SK-N-SH treated with all-trans-retinoic acid at 6 μM for 48 hours (cell line): ENCODE measurements at regions not wholly inside any gene's neighbourhood (a gene's known extent, or its start where the extent isn't known, plus 50 kb on each side); places are given as distances from the start of the nearest gene placed in this dataset.

Source experiments
- ATAC-seq: fragments of 200-7000 bp; cut with Tn5 transposase; 3 replicates; pipeline ENCODE4 v1.9.1; 2020; ENCODE audit warnings: mild to moderate bottlenecking, moderate library complexity
- ARNTL ChIP-seq: fragments of 450-650 bp; formaldehyde crosslinking; IDR thresholded peaks from 2 replicates; pipeline ENCODE4 v1.5.0; 2020; ENCODE audit warnings: low read depth, mild to moderate bottlenecking, moderate library complexity, borderline replicate concordance
- BACH2 ChIP-seq: fragments of 250-450 bp; sonication (Bioruptor Pico); IDR thresholded peaks from 2 replicates; pipeline ENCODE4 v1.9.0; 2021; ENCODE audit warnings: mild to moderate bottlenecking, borderline replicate concordance
- CSDC2 ChIP-seq: fragments of 250-450 bp; sonication (Bioruptor Pico); IDR thresholded peaks from 2 replicates; pipeline ENCODE4 v1.5.0; 2020; ENCODE audit warnings: mild to moderate bottlenecking, moderate library complexity
- ESRRG ChIP-seq: fragments of 250-450 bp; sonication (Bioruptor Pico); IDR thresholded peaks from 2 replicates; pipeline ENCODE4 v1.6.1; 2021; ENCODE audit warnings: mild to moderate bottlenecking
- GLIS3 ChIP-seq: fragments of 250-450 bp; sonication (Bioruptor Pico); IDR thresholded peaks from 2 replicates; pipeline ENCODE4 v1.5.0; 2020; ENCODE audit warnings: mild to moderate bottlenecking, moderate library complexity
- ISL1 ChIP-seq: fragments of 250-450 bp; sonication (Bioruptor Pico); IDR thresholded peaks from 2 replicates; pipeline ENCODE4 v2.1.2; 2022; ENCODE audit warnings: mild to moderate bottlenecking, moderate library complexity
- OSR1 ChIP-seq: fragments of 250-450 bp; sonication (Bioruptor Pico); IDR thresholded peaks from 2 replicates; pipeline ENCODE4 v1.8.0; 2022; ENCODE audit warnings: moderate library complexity, mild to moderate bottlenecking, inconsistent platforms
- PPARA ChIP-seq: fragments of 250-450 bp; sonication (Bioruptor Pico); IDR thresholded peaks from 2 replicates; pipeline ENCODE4 v1.5.0; 2020; ENCODE audit warnings: mild to moderate bottlenecking, borderline replicate concordance
- RARB ChIP-seq: fragments of 250-450 bp; sonication (Bioruptor Pico); IDR thresholded peaks from 2 replicates; pipeline ENCODE4 v1.8.0; 2021; ENCODE audit warnings: mild to moderate bottlenecking, moderate library complexity
- SNAI2 ChIP-seq: fragments of 250-450 bp; sonication (Bioruptor Pico); IDR thresholded peaks from 2 replicates; pipeline ENCODE4 v1.5.0; 2020; ENCODE audit warnings: mild to moderate bottlenecking, moderate library complexity
- TCF4 ChIP-seq: fragments of 250-450 bp; sonication (Bioruptor Pico); IDR thresholded peaks from 2 replicates; pipeline ENCODE4 v1.8.0; 2021; ENCODE audit warnings: mild to moderate bottlenecking, moderate library complexity, borderline replicate concordance
- TOX ChIP-seq: fragments of 250-450 bp; sonication (Bioruptor Pico); IDR thresholded peaks from 2 replicates; pipeline ENCODE4 v1.8.0; 2021; ENCODE audit warnings: mild to moderate bottlenecking, moderate library complexity, borderline replicate concordance
- ZC3H10 ChIP-seq: fragments of 250-450 bp; sonication (Bioruptor Pico); IDR thresholded peaks from 2 replicates; pipeline ENCODE4 v1.5.1; 2021; ENCODE audit warnings: mild to moderate bottlenecking, moderate library complexity
- ZFP3 ChIP-seq: fragments of 250-450 bp; sonication (Bioruptor Pico); IDR thresholded peaks from 2 replicates; pipeline ENCODE4 v1.5.0; 2020; ENCODE audit warnings: mild to moderate bottlenecking, moderate library complexity
- ZFP30 ChIP-seq: fragments of 450-650 bp; formaldehyde crosslinking; IDR thresholded peaks from 2 replicates; pipeline ENCODE4 v1.5.0; 2022; ENCODE audit warnings: mild to moderate bottlenecking, moderate library complexity
- ZNF565 ChIP-seq: fragments of 450-650 bp; formaldehyde crosslinking; conservative IDR thresholded peaks from 2 replicates; pipeline ENCODE4 v1.5.0; 2020; ENCODE audit warnings: low read depth, mild to moderate bottlenecking, moderate library complexity
- ZNF70 ChIP-seq: fragments of 450-650 bp; formaldehyde crosslinking; IDR thresholded peaks from 2 replicates; pipeline ENCODE4 v1.5.0; 2020; ENCODE audit warnings: mild to moderate bottlenecking, moderate library complexity
- TF ChIP-seq, protein P1 (sequence below): fragments of 250-450 bp; sonication (Bioruptor Pico); IDR thresholded peaks from 2 replicates; pipeline ENCODE4 v1.5.0; 2020; ENCODE audit warnings: mild to moderate bottlenecking, moderate library complexity
- TF ChIP-seq, protein P2 (sequence below): fragments of 250-450 bp; sonication (Bioruptor Pico); IDR thresholded peaks from 2 replicates; pipeline ENCODE4 v1.5.1; 2021; ENCODE audit warnings: mild to moderate bottlenecking, moderate library complexity
- TF ChIP-seq, protein P3 (sequence below): fragments of 250-450 bp; sonication (Bioruptor Pico); IDR thresholded peaks from 2 replicates; pipeline ENCODE4 v1.8.0; 2020; ENCODE audit warnings: mild to moderate bottlenecking, moderate library complexity, borderline replicate concordance
- TF ChIP-seq, protein P4 (sequence below): fragments of 250-450 bp; sonication (Bioruptor Pico); IDR thresholded peaks from 2 replicates; pipeline ENCODE4 v1.5.1; 2020; ENCODE audit warnings: low read depth, mild to moderate bottlenecking, moderate library complexity

DNA sequence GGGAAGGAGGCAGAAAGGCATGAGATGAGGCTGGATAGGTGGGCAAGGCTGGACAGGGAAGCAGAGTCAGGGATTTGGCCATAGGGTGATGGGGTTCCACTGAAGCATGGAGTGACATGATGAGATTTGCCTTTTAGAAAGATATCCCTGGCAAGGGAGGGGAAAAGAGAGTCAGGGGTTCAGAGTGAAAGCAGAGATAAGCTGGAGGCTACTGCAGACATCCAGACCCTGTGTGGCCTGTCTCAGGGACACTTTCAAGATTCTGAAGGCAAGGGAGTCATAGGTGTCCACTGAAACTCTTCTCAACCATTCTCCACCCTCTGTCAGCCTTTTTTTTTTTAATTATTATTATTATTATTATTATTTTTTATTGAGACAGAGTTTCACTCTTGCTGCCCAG is 94.0 kb upstream of the SPATA12 start:
- no peak for ATAC-seq
- TF ChIP-seq ARNTL (CRISPR knock-in tag) (no peak), OSR1 (CRISPR knock-in tag) (no peak), ZFP30 (CRISPR knock-in tag) (no peak), TCF4 (CRISPR knock-in tag) (no peak), BACH2 (CRISPR knock-in tag) (no peak), RARB (CRISPR knock-in tag) (no peak), CSDC2 (no peak), ISL1 (CRISPR knock-in tag) (no peak), GLIS3 (CRISPR knock-in tag) (no peak), ESRRG (CRISPR knock-in tag) (no peak), ZNF565 (CRISPR knock-in tag) (no peak)
- TF ChIP-seq, protein P1, sequence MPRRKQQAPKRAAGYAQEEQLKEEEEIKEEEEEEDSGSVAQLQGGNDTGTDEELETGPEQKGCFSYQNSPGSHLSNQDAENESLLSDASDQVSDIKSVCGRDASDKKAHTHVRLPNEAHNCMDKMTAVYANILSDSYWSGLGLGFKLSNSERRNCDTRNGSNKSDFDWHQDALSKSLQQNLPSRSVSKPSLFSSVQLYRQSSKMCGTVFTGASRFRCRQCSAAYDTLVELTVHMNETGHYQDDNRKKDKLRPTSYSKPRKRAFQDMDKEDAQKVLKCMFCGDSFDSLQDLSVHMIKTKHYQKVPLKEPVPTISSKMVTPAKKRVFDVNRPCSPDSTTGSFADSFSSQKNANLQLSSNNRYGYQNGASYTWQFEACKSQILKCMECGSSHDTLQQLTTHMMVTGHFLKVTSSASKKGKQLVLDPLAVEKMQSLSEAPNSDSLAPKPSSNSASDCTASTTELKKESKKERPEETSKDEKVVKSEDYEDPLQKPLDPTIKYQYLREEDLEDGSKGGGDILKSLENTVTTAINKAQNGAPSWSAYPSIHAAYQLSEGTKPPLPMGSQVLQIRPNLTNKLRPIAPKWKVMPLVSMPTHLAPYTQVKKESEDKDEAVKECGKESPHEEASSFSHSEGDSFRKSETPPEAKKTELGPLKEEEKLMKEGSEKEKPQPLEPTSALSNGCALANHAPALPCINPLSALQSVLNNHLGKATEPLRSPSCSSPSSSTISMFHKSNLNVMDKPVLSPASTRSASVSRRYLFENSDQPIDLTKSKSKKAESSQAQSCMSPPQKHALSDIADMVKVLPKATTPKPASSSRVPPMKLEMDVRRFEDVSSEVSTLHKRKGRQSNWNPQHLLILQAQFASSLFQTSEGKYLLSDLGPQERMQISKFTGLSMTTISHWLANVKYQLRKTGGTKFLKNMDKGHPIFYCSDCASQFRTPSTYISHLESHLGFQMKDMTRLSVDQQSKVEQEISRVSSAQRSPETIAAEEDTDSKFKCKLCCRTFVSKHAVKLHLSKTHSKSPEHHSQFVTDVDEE (CRISPR knock-in tag) = no peak
- TF ChIP-seq, protein P2, sequence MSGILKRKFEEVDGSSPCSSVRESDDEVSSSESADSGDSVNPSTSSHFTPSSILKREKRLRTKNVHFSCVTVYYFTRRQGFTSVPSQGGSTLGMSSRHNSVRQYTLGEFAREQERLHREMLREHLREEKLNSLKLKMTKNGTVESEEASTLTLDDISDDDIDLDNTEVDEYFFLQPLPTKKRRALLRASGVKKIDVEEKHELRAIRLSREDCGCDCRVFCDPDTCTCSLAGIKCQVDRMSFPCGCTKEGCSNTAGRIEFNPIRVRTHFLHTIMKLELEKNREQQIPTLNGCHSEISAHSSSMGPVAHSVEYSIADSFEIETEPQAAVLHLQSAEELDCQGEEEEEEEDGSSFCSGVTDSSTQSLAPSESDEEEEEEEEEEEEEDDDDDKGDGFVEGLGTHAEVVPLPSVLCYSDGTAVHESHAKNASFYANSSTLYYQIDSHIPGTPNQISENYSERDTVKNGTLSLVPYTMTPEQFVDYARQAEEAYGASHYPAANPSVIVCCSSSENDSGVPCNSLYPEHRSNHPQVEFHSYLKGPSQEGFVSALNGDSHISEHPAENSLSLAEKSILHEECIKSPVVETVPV (CRISPR knock-in tag) = no peak

DNA sequence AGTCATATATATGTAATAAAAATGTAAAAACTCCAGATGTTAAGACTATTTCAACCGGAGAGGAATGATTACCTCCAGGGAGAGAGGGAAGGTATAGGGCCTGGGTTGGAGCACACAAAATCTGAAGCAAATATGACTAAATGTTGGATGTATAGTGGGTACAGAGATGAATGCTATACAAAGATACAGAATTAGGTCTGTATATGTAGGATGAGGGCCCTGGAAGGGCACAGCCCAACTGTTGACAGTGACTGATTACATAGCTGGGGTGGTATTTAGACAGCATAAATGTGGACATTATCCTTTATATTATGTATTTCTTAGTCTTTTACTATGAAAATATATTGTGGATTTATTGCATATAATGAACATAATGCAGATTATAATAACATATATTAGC is 94.4 kb upstream of the SPATA12 start:
- no peak for TF ChIP-seq ZC3H10 (CRISPR knock-in tag)
- no peak for TF ChIP-seq BACH2 (CRISPR knock-in tag)
- TF ChIP-seq PPARA (CRISPR knock-in tag) = no peak
- TF ChIP-seq CSDC2 = no peak
- TF ChIP-seq, protein P3, sequence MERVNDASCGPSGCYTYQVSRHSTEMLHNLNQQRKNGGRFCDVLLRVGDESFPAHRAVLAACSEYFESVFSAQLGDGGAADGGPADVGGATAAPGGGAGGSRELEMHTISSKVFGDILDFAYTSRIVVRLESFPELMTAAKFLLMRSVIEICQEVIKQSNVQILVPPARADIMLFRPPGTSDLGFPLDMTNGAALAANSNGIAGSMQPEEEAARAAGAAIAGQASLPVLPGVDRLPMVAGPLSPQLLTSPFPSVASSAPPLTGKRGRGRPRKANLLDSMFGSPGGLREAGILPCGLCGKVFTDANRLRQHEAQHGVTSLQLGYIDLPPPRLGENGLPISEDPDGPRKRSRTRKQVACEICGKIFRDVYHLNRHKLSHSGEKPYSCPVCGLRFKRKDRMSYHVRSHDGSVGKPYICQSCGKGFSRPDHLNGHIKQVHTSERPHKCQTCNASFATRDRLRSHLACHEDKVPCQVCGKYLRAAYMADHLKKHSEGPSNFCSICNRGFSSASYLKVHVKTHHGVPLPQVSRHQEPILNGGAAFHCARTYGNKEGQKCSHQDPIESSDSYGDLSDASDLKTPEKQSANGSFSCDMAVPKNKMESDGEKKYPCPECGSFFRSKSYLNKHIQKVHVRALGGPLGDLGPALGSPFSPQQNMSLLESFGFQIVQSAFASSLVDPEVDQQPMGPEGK (CRISPR knock-in tag) = no peak
- TF ChIP-seq ISL1 (CRISPR knock-in tag) = no peak
- no peak for TF ChIP-seq ARNTL (CRISPR knock-in tag)
- TF ChIP-seq, all 23 proteins: peak for 0
- no peak for ATAC-seq

DNA sequence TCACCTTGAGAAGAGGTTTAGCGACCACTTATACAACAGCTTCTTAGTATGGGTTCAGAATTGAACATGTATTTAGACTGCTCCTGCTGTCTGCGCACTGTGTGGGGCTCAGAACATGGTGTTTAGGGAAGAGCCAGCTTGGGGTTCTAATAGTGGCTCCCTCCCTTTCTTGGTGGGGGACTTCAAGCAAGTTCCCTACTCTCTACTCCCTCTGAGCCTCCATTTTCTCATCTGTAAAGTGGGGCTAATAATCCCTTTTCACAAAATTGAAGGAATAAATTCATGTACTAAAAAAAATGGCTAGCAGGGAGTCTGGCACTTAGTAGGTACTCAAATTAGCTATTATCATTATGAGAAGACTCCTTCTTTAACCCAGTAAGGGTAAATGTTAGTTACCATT is 97.5 kb upstream of the SPATA12 start:
- ATAC-seq = no peak
- TF ChIP-seq SNAI2 (CRISPR knock-in tag) (no peak), ZFP30 (CRISPR knock-in tag) (no peak), TOX (CRISPR knock-in tag) (no peak), ZC3H10 (CRISPR knock-in tag) (no peak), ZNF565 (CRISPR knock-in tag) (no peak), GLIS3 (CRISPR knock-in tag) (no peak), ARNTL (CRISPR knock-in tag) (no peak), ESRRG (CRISPR knock-in tag) (no peak), BACH2 (CRISPR knock-in tag) (no peak), OSR1 (CRISPR knock-in tag) (no peak), CSDC2 (no peak), PPARA (CRISPR knock-in tag) (no peak), ZFP3 (no peak), ZNF70 (CRISPR knock-in tag) (no peak)
- TF ChIP-seq, protein P1 (CRISPR knock-in tag) = no peak
- TF ChIP-seq, protein P3 (CRISPR knock-in tag) = no peak
- TF ChIP-seq, protein P2 (CRISPR knock-in tag) = no peak
- TF ChIP-seq, protein P4, sequence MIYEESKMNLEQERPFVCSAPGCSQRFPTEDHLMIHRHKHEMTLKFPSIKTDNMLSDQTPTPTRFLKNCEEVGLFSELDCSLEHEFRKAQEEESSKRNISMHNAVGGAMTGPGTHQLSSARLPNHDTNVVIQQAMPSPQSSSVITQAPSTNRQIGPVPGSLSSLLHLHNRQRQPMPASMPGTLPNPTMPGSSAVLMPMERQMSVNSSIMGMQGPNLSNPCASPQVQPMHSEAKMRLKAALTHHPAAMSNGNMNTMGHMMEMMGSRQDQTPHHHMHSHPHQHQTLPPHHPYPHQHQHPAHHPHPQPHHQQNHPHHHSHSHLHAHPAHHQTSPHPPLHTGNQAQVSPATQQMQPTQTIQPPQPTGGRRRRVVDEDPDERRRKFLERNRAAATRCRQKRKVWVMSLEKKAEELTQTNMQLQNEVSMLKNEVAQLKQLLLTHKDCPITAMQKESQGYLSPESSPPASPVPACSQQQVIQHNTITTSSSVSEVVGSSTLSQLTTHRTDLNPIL (CRISPR knock-in tag) = no peak
